ENCODE measurements at regions not wholly inside any gene's neighbourhood (a gene's known extent, or its start where the extent isn't known, plus 50 kb on each side); places are given as distances from the start of the nearest gene placed in this dataset.

DNA sequence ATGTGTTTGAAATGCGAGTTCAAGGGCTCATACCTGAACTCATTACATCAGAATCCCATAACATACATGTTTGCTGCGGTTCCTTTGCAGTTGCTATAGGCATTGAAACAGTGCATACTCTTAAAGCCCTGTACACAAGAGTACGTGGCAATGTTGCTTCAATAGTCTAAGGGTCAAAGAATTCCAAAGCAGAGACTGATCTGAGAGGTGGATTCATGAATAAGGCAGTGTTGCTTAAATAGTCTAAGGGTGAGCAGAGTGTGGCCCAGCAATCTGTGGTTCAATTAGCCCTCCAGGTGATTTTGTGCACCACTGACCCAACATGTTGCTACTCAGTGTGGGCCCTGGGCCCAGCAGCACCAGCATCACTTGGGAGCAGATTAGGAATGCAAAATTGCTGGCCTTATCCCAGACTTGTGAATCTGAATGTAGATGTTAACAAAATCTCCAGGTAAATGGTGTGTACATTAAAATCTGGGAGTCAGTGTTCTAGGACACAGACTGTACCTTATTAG, 314.7 kb upstream of the UMPS start:
- TF ChIP-seq EP300 (IDR thresholded peaks at IDR 0.05) (no peak), POLR2A (IDR thresholded peaks at IDR 0.05) (no peak), POLR2AphosphoS5 (IDR thresholded peaks at IDR 0.05) (no peak)
- TF ChIP-seq, protein P1, sequence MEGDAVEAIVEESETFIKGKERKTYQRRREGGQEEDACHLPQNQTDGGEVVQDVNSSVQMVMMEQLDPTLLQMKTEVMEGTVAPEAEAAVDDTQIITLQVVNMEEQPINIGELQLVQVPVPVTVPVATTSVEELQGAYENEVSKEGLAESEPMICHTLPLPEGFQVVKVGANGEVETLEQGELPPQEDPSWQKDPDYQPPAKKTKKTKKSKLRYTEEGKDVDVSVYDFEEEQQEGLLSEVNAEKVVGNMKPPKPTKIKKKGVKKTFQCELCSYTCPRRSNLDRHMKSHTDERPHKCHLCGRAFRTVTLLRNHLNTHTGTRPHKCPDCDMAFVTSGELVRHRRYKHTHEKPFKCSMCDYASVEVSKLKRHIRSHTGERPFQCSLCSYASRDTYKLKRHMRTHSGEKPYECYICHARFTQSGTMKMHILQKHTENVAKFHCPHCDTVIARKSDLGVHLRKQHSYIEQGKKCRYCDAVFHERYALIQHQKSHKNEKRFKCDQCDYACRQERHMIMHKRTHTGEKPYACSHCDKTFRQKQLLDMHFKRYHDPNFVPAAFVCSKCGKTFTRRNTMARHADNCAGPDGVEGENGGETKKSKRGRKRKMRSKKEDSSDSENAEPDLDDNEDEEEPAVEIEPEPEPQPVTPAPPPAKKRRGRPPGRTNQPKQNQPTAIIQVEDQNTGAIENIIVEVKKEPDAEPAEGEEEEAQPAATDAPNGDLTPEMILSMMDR (IDR thresholded peaks at IDR 0.05), result no peak

Data from stomach (tissue), 4 donors.